ENCODE measurements at regions not wholly inside any gene's neighbourhood (a gene's known extent, or its start where the extent isn't known, plus 50 kb on each side); places are given as distances from the start of the nearest gene placed in this dataset.
A peak's percentile ranks its signal among the peaks of the same experiment; 100 is the strongest.
"Not testable (repeated sequence)": the region's sequence is repeated elsewhere in the genome, so short reads cannot be mapped to it uniquely, and the experiment has no call there.

- TF ChIP-seq CTCF (conservative IDR thresholded peaks at IDR 0.05; ENCODE audit: low read depth, low read length), result no peak
- DNase-seq (ENCODE audit: low read depth), result no peak
- no peak overlapping the region for H3K4me3 ChIP-seq (ENCODE audit: low read length)
Observed at GRCh38 chr2:102892698-102893310, 131.0 kb downstream of the TMEM182 start.

GRCh38 chr2:102893870-102894269, 132.0 kb downstream of the TMEM182 start:
- DNase-seq (ENCODE audit: low read depth), result no peak
- TF ChIP-seq CTCF (conservative IDR thresholded peaks at IDR 0.05; ENCODE audit: low read depth, low read length), result no peak
- H3K4me3 ChIP-seq (ENCODE audit: low read length), result no peak overlapping the region

GRCh38 chr2:102895376-102895775, 133.5 kb downstream of the TMEM182 start:
- no peak for TF ChIP-seq CTCF (conservative IDR thresholded peaks at IDR 0.05; ENCODE audit: low read depth, low read length)
- H3K4me3 ChIP-seq (ENCODE audit: low read length), result no peak overlapping the region
- DNase-seq (ENCODE audit: low read depth), result no peak

- not testable (repeated sequence) for DNase-seq (ENCODE audit: low read depth); H3K4me3 ChIP-seq (ENCODE audit: low read length)
Observed at GRCh38 chr2:102909240-102909639, 147.4 kb downstream of the TMEM182 start.

GRCh38 chr2:102910724-102911123, 148.9 kb downstream of the TMEM182 start:
- no peak for DNase-seq (ENCODE audit: low read depth)
- no peak overlapping the region for H3K4me3 ChIP-seq (ENCODE audit: low read length)
- no peak for TF ChIP-seq CTCF (conservative IDR thresholded peaks at IDR 0.05; ENCODE audit: low read depth, low read length)

GRCh38 chr2:102915128-102915527, 153.3 kb downstream of the TMEM182 start:
- DNase-seq (ENCODE audit: low read depth), result peak; percentile 1
- no peak for TF ChIP-seq CTCF (conservative IDR thresholded peaks at IDR 0.05; ENCODE audit: low read depth, low read length)
- H3K4me3 ChIP-seq (ENCODE audit: low read length), result no peak overlapping the region

GRCh38 chr2:102922321-102922720, 160.5 kb downstream of the TMEM182 start:
- H3K4me3 ChIP-seq (ENCODE audit: low read length), result no peak overlapping the region
- no peak for TF ChIP-seq CTCF (conservative IDR thresholded peaks at IDR 0.05; ENCODE audit: low read depth, low read length)
- no peak for DNase-seq (ENCODE audit: low read depth)

- no peak for DNase-seq (ENCODE audit: low read depth)
- no peak for TF ChIP-seq CTCF (conservative IDR thresholded peaks at IDR 0.05; ENCODE audit: low read depth, low read length)
- no peak overlapping the region for H3K4me3 ChIP-seq (ENCODE audit: low read length)
Observed at GRCh38 chr2:102925003-102925402, 163.2 kb downstream of the TMEM182 start.

Measured in retinal pigment epithelial cell (primary cell).